Activated CD4-positive, alpha-beta T cell treated with anti-CD3 and anti-CD28 coated beads, Interleukin-2, amount 50 U/mL, for 4 hours (primary cell): ENCODE measurements at regions not wholly inside any gene's neighbourhood (a gene's known extent, or its start where the extent isn't known, plus 50 kb on each side); places are given as distances from the start of the nearest gene placed in this dataset.

Experiments
- DNase-seq, 2 experiments: peaks; one replicate each; pipeline ENCODE4 v3.0.0-alpha.2; 2020

- DNase-seq = no peak
These were observed 239.2 kb downstream of the MSRB3 start for GRCh38 chr12:65517656-65518210.

- DNase-seq = no peak
These were observed 240.3 kb downstream of the MSRB3 start for GRCh38 chr12:65518771-65519170.

- DNase-seq = no peak
These were observed 242.2 kb downstream of the MSRB3 start for GRCh38 chr12:65520658-65521057.

- no peak for DNase-seq
These were observed 244.7 kb downstream of the MSRB3 start for GRCh38 chr12:65522956-65523860.

- no peak for DNase-seq
These were observed 246.2 kb downstream of the MSRB3 start for GRCh38 chr12:65524666-65525065.

GRCh38 chr12:65525491-65526141, 247.1 kb downstream of the MSRB3 start:
- DNase-seq = no peak

- DNase-seq = no peak
These were observed 247.8 kb downstream of the MSRB3 start for GRCh38 chr12:65526311-65526710.

- no peak for DNase-seq
These were observed 249.6 kb downstream of the MSRB3 start for GRCh38 chr12:65528127-65528526.

- no peak for DNase-seq
These were observed 250.6 kb downstream of the MSRB3 start for GRCh38 chr12:65529106-65529505.

GRCh38 chr12:65529771-65530435, 251.4 kb downstream of the MSRB3 start:
- DNase-seq = no peak

GRCh38 chr12:65532162-65532561, 253.7 kb downstream of the MSRB3 start:
- no peak for DNase-seq

GRCh38 chr12:65532764-65533163, 254.3 kb downstream of the MSRB3 start:
- no peak for DNase-seq

GRCh38 chr12:65533177-65533883, 254.8 kb downstream of the MSRB3 start:
- no peak for DNase-seq

GRCh38 chr12:65534238-65534841, 255.9 kb downstream of the MSRB3 start:
- no peak for DNase-seq

- no peak for DNase-seq
These were observed 257.5 kb downstream of the MSRB3 start for GRCh38 chr12:65535946-65536345.

GRCh38 chr12:65536351-65536750, 257.9 kb downstream of the MSRB3 start:
- no peak for DNase-seq

- no peak for DNase-seq
These were observed 258.6 kb downstream of the MSRB3 start for GRCh38 chr12:65536876-65537681.

GRCh38 chr12:65537978-65538377, 259.5 kb downstream of the MSRB3 start:
- DNase-seq = no peak

GRCh38 chr12:65539023-65539422, 260.5 kb downstream of the MSRB3 start:
- no peak for DNase-seq

- no peak for DNase-seq
These were observed 261.7 kb downstream of the MSRB3 start for GRCh38 chr12:65540140-65540539.

- no peak for DNase-seq
These were observed 268.0 kb downstream of the MSRB3 start for GRCh38 chr12:65546528-65546927.
